ENCODE measurements at regions not wholly inside any gene's neighbourhood (a gene's known extent, or its start where the extent isn't known, plus 50 kb on each side); places are given as distances from the start of the nearest gene placed in this dataset.

DNA sequence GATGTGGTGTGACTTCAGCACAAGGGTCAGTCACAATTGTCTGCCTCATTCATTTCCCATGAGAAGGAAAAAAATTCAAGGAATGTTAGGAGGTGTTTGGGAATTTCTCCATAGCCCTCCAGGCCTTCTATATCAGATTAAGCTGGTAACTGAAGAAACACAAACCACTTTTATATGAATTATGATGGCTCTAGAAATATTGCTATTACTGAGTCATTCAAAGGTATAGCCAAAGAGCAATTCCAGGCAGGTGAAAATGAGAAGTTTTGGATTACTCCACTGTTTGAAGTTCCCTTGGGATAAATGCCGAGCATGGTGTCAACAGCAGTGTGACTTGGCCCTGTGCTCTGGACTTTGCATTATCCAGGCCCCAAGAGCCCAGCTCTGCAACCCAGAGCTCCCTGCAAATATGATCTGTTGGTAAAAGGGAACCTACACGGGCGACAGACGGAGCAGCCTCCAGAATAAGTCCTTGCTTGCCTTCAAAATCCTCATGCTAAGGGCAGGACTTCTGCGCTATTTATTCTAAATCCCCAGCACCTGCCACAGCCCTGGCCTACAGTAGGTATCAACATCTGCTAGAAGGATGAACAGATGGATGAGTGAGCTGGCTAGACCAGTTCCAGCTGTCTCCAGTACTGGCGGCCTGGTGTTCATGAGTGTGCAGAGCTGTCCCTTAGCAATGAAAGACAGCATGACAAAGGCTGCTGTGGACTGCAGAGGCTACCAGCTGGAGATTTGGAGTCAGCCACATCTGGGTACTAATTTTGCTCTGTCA lies 67.5 kb upstream of the ZBED5 start:
- DNase-seq (no peak), ATAC-seq (no peak)
- Mint-ChIP-seq H3K36me3 (ENCODE audit: low read depth) (no peaks in the 10 kb centered on the region), H3K9me3 (ENCODE audit: low read depth) (no peaks in the 10 kb centered on the region), H3K4me3 (no peak overlapping the region), H3K4me1 (peaks cover 5% of the 10 kb centered on the region), H3K27me3 (peaks cover 10% of the 10 kb centered on the region), H3K27ac (no peak overlapping the region)
- intact Hi-C loops (cut with DNase I, micrococcal nuclease) = no loop called here
- POLR2A ChIA-PET = interaction anchor here (0.6 kb wide), 1 partner anchor 54 kb away, joined by 3 read pairs; no protein-coding TSS in a partner anchor
- CTCF ChIA-PET = interaction anchor here (0.6 to 1.6 kb wide), 6 partner anchors 8 to 175 kb away, joined by 3 to 5 read pairs (median 4); partner anchors contain the start of gene CTR9

DNA sequence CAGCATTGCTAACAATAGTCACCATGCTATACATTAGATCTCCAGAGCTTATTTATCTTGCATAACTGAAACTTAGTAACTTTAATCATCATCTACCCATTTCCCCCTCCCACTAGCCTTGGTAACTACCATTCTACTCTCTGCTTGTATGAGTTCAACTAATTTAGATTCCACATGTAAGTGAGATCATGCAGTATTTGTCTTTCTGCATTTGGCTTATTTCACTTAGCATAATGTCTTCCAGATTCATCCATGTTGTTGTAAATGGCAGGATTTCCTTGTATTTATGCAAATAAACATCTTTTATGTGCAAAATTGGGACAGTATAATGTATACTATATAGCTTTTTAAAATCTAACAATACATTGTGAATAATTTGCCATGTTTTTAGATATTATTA lies 66.0 kb upstream of the ZBED5 start:
- H3K27ac Mint-ChIP-seq = no peak overlapping the region
- peaks cover under 1% of the 10 kb centered on the region for H3K9me3 Mint-ChIP-seq (ENCODE audit: low read depth)
- H3K36me3 Mint-ChIP-seq (ENCODE audit: low read depth) = no peaks in the 10 kb centered on the region
- intact Hi-C loops (cut with DNase I, micrococcal nuclease) = no loop called here
- ATAC-seq (no peak), DNase-seq (no peak)
- H3K4me3 Mint-ChIP-seq = no peak overlapping the region
- peaks cover 7% of the 10 kb centered on the region for H3K27me3 Mint-ChIP-seq
- ChIA-PET CTCF (interaction anchor here (0.6 to 1.0 kb wide), 2 partner anchors 113 to 347 kb away, joined by 3 read pairs; no protein-coding TSS in a partner anchor), POLR2A (no interaction called here)
- H3K4me1 Mint-ChIP-seq = peaks cover 7% of the 10 kb centered on the region

DNA sequence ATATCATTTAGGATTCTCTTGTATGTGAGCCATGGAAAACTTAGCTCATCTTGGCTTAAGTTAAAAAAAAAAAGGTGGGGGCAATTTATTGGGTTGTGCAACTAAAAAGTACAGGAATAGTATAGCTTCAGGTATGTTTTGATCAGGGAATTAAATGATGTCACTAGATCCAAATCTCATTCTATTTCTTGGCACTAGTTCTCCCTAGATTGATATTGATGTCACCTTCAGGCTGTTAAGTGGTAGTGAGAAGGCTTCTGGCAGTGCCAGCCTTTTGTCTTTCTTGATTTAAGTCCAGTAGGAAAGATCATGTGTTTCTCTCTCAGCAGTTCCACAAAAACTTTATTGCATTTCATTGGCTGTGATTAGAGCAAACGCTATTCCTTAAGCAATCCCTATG lies 65.0 kb upstream of the ZBED5 start:
- DNase-seq (no peak), ATAC-seq (no peak)
- Mint-ChIP-seq H3K36me3 (ENCODE audit: low read depth) (no peaks in the 10 kb centered on the region), H3K27me3 (peaks cover 2% of the 10 kb centered on the region), H3K4me1 (peaks cover 7% of the 10 kb centered on the region), H3K9me3 (ENCODE audit: low read depth) (peaks cover 10% of the 10 kb centered on the region), H3K4me3 (no peak overlapping the region), H3K27ac (no peak overlapping the region)
- ChIA-PET CTCF (interaction anchor here (1.0 to 1.6 kb wide), 2 partner anchors 9 to 24 kb away, joined by 3 to 5 read pairs; no protein-coding TSS in a partner anchor), POLR2A (no interaction called here)
- intact Hi-C loops (cut with DNase I, micrococcal nuclease) = no loop called here

DNA sequence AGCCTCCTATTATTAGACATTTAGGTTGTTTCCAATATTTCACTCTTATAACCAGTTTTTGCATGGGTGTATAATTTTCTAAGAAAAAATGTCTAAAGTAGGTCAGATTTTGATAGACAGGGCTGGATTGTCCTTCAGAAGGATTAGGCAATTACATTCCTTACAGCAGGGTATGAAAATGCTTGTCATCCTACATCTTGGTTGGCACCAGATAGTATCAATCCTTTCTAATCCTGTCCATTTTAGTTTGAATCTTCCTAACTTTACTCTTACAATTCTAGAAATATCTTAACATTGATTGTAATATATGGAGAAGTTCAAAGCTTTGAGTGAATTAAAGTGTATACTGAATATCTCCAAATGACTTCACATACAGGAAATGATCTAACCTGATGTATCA lies 63.0 kb upstream of the ZBED5 start:
- no peak for DNase-seq
- Mint-ChIP-seq H3K36me3 (ENCODE audit: low read depth) (no peaks in the 10 kb centered on the region), H3K9me3 (ENCODE audit: low read depth) (peaks cover 13% of the 10 kb centered on the region), H3K4me1 (peaks cover 10% of the 10 kb centered on the region), H3K4me3 (no peak overlapping the region), H3K27ac (no peak overlapping the region), H3K27me3 (no peaks in the 10 kb centered on the region)
- peak; percentile 39 for ATAC-seq
- ChIA-PET CTCF (interaction anchor here (0.6 to 1.3 kb wide), 5 partner anchors 10 to 242 kb away, joined by 3 read pairs; no protein-coding TSS in a partner anchor), POLR2A (interaction anchor here (0.7 kb wide), 1 partner anchor 112 kb away, joined by 3 read pairs; the partner anchor contains the start of gene EIF4G2)
- intact Hi-C loops (cut with DNase I, micrococcal nuclease) = no loop called here

DNA sequence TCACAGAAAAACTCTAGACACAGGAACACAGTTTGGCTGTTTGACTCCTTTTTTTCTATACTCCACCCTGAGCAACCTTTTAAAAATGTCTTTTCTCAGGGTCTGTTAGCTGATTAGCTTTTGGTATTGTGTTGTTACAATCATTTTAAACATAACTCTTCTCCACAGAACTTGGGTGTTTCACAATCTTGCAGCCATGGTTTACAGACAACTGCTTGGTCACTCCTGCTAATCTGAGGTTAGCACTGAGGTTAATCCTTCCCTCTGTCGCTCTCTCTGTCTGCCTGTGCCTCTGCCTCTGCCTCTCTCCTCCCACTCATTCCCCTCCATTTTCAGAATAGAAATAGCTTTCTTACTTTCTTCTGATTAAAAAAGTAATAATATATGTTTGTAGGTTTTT lies 62.4 kb upstream of the ZBED5 start:
- Mint-ChIP-seq H3K27me3 (no peaks in the 10 kb centered on the region), H3K4me1 (peaks cover 10% of the 10 kb centered on the region)
- POLR2A ChIA-PET = interaction anchor here (0.7 kb wide), 1 partner anchor 111 kb away, joined by 3 read pairs; the partner anchor contains the start of gene EIF4G2

DNA sequence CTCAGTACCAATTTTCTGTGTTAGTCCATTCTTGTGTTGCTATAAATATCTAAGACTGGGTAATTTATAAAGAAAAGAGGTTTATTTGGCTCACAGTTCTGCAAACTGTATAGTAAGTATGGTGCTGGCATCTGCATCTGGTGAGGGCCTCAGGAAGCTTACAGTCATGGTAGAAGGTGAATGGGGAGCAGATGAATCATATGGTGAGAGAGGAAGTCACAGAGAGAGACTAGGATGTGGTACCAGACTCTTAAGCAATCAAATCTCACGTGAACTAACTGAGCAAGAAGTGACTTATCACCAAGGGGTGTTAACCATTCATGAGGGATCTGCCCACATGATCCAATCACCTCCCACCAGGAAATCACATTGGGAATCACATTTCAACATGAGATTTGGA lies 60.8 kb upstream of the ZBED5 start:
- ChIA-PET CTCF (interaction anchor here (0.7 kb wide), 1 partner anchor 869 kb away, joined by 3 read pairs; no protein-coding TSS in a partner anchor), POLR2A (no interaction called here)
- DNase-seq = no peak
- H3K4me1 Mint-ChIP-seq = peaks cover 12% of the 10 kb centered on the region
- no peak overlapping the region for H3K4me3 Mint-ChIP-seq
- H3K9me3 Mint-ChIP-seq (ENCODE audit: low read depth) = peaks cover 13% of the 10 kb centered on the region
- ATAC-seq = peak; percentile 39
- H3K27me3 Mint-ChIP-seq = no peaks in the 10 kb centered on the region
- intact Hi-C loops (cut with DNase I, micrococcal nuclease) = no loop called here
- H3K27ac Mint-ChIP-seq = no peak overlapping the region
- H3K36me3 Mint-ChIP-seq (ENCODE audit: low read depth) = no peaks in the 10 kb centered on the region

More for the DNA sequence above, 62.4 kb upstream of the ZBED5 start:
- Mint-ChIP-seq H3K4me3 (no peak overlapping the region), H3K27ac (no peak overlapping the region), H3K9me3 (ENCODE audit: low read depth) (peaks cover 13% of the 10 kb centered on the region), H3K36me3 (ENCODE audit: low read depth) (no peaks in the 10 kb centered on the region)
- ATAC-seq = peak; percentile 33
- DNase-seq = no peak
- intact Hi-C loops (cut with DNase I, micrococcal nuclease) = no loop called here
- CTCF ChIA-PET = interaction anchor here (1.1 to 1.3 kb wide), 2 partner anchors 17 to 22 kb away, joined by 3 read pairs; no protein-coding TSS in a partner anchor

DNA sequence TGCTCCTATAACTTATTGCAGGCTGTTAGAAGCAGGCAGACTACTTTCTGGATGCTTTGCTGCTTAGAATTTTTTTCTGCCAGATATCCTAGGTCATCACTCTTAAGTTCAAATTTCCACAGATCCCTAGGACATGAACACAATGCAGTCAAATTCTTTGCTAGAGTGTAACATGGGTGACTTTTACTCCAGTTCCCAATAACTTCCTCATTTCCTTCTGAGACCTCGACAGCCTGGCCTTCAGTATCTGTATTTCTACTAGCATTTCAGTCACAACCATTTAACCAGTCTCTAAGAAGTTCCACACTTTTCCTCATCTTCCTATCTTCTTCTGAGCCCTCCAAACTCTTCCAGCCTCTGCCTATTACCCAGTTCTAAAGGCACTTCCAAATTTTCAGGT lies 60.4 kb upstream of the ZBED5 start:
- Mint-ChIP-seq H3K36me3 (ENCODE audit: low read depth) (no peaks in the 10 kb centered on the region), H3K27ac (no peak overlapping the region), H3K27me3 (no peaks in the 10 kb centered on the region), H3K4me3 (no peak overlapping the region), H3K9me3 (ENCODE audit: low read depth) (peaks cover 13% of the 10 kb centered on the region), H3K4me1 (peaks cover 12% of the 10 kb centered on the region)
- intact Hi-C loops (cut with DNase I, micrococcal nuclease) = no loop called here
- DNase-seq = no peak
- CTCF ChIA-PET = interaction anchor here (0.7 to 1.4 kb wide), 2 partner anchors 125 to 870 kb away, joined by 3 to 4 read pairs; no protein-coding TSS in a partner anchor
- ATAC-seq = no peak
- POLR2A ChIA-PET = no interaction called here

DNA sequence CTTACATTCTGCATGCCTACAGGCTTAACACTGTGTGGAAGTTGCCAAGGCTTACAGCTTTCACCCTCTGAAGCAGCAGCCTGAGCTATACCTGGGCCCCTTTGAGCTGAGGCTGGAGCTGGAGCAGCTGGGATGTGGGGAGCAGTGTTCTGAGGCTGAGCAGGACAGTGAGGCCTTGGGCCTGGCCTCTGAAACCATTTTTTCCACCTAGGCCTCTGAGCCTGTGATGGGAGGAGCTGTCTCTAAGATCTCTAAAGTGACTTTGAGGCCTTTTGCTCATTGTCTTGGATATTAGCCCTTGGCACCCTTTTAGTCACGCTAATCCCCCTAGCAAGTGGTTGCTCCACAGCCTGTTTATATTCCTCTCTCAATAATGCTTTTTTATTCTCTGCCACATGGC lies 59.9 kb upstream of the ZBED5 start:
- ChIA-PET CTCF (interaction anchor here (0.7 to 1.4 kb wide), 2 partner anchors 38 to 125 kb away, joined by 3 to 4 read pairs; no protein-coding TSS in a partner anchor), POLR2A (no interaction called here)
- H3K27ac Mint-ChIP-seq = no peak overlapping the region
- DNase-seq (no peak), ATAC-seq (no peak)
- intact Hi-C loops (cut with DNase I, micrococcal nuclease) = no loop called here
- H3K27me3 Mint-ChIP-seq = no peaks in the 10 kb centered on the region
- H3K9me3 Mint-ChIP-seq (ENCODE audit: low read depth) = peaks cover 13% of the 10 kb centered on the region
- H3K4me1 Mint-ChIP-seq = peaks cover 12% of the 10 kb centered on the region
- no peaks in the 10 kb centered on the region for H3K36me3 Mint-ChIP-seq (ENCODE audit: low read depth)
- H3K4me3 Mint-ChIP-seq = no peak overlapping the region

DNA sequence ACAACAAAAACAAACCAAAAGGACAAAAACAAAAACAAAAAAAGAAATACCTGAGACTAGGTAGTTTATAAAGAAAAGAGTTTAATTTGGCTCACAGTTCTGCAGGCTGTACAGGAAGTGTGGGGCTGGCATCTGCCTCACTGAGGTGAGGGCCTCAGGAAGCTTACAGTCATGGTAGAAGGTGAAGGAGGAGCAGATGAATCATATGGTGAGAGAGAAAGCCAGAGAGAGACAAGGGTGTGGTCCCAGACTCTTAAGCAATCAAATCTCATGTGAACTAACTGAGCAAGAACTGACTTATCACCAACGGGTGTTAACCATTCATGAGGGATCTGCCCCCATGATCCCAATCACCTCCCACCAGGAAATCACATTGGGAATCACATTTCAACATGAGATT lies 58.8 kb upstream of the ZBED5 start:
- ChIA-PET POLR2A (no interaction called here), CTCF (interaction anchor here (1.4 kb wide), 2 partner anchors 16 to 124 kb away, joined by 4 read pairs; no protein-coding TSS in a partner anchor)
- intact Hi-C loops (cut with DNase I, micrococcal nuclease) = no loop called here
- peaks cover 12% of the 10 kb centered on the region for H3K4me1 Mint-ChIP-seq
- no peaks in the 10 kb centered on the region for H3K27me3 Mint-ChIP-seq
- H3K27ac Mint-ChIP-seq = no peak overlapping the region
- peaks cover 13% of the 10 kb centered on the region for H3K9me3 Mint-ChIP-seq (ENCODE audit: low read depth)
- no peak for DNase-seq
- no peak overlapping the region for H3K4me3 Mint-ChIP-seq
- peak; percentile 36 for ATAC-seq
- no peaks in the 10 kb centered on the region for H3K36me3 Mint-ChIP-seq (ENCODE audit: low read depth)

DNA sequence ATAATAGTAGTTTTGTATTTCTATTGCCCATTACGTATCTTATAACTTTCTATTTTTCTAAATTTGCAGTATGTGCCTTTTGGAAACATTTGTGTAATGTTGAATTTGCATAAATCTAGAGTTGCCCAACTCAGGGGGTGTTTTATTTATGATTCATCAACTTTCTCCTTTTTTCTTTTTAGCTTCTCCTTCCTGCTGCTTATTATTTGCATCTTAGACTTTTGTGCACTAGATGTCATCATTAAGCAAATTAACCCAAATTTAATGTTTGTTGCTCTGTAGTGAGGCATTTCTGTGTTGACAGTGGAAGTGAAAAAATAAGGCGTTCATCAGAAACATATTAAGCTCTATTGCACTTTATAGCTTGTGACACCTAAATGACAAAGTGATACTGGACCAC lies 56.2 kb upstream of the ZBED5 start:
- ChIA-PET POLR2A (interaction anchor here (1.2 kb wide), 1 partner anchor 13 kb away, joined by 3 read pairs; no protein-coding TSS in a partner anchor), CTCF (interaction anchor here (1.0 to 1.3 kb wide), 3 partner anchors 20 to 112 kb away, joined by 3 to 9 read pairs (median 3); no protein-coding TSS in a partner anchor)
- Mint-ChIP-seq H3K27me3 (no peaks in the 10 kb centered on the region), H3K4me1 (peaks cover 5% of the 10 kb centered on the region), H3K36me3 (ENCODE audit: low read depth) (no peaks in the 10 kb centered on the region), H3K27ac (no peak overlapping the region), H3K9me3 (ENCODE audit: low read depth) (peaks cover 13% of the 10 kb centered on the region), H3K4me3 (no peak overlapping the region)
- no peak for ATAC-seq
- intact Hi-C loops (cut with DNase I, micrococcal nuclease) = no loop called here
- no peak for DNase-seq

DNA sequence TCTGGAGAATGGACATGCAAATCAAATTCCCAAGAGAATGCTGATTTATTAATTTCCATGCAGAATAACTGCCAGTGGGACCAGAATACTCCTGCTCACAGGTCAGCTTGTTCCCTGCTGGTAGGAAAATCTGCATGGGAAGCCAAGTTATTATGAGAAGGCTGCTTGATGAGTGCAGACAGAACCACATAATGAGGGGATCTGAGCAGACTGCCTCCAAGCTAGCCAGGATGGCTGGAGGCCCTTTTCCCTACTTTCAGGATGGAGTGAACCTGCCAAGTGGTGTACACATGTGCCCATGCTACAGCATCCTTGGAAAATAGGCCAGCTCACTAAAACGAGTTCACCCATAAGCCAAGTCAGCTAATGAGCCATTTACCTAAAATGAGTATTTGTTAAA lies 55.2 kb upstream of the ZBED5 start:
- Mint-ChIP-seq H3K27me3 (no peaks in the 10 kb centered on the region), H3K4me1 (peaks cover 5% of the 10 kb centered on the region), H3K36me3 (ENCODE audit: low read depth) (no peaks in the 10 kb centered on the region), H3K4me3 (no peak overlapping the region), H3K27ac (no peak overlapping the region), H3K9me3 (ENCODE audit: low read depth) (peaks cover 4% of the 10 kb centered on the region)
- ChIA-PET POLR2A (interaction anchor here (1.2 kb wide), 1 partner anchor 12 kb away, joined by 3 read pairs; no protein-coding TSS in a partner anchor), CTCF (interaction anchor here (0.6 to 1.3 kb wide), 6 partner anchors 21 to 1618 kb away, joined by 3 to 9 read pairs (median 3); no protein-coding TSS in a partner anchor)
- ATAC-seq = no peak
- DNase-seq = no peak
- intact Hi-C loops (cut with DNase I, micrococcal nuclease) = no loop called here
